ENCODE measurements at regions not wholly inside any gene's neighbourhood (a gene's known extent, or its start where the extent isn't known, plus 50 kb on each side); places are given as distances from the start of the nearest gene placed in this dataset.

- Histone ChIP-seq H3K4me3 (replicated peaks in 1 of 2; ENCODE audit: low read depth in 1 of 2, low read length in 2 of 2) (peak overlapping the region in 1 of 2 experiments; percentile 13; a peak in 2 of 4 replicates), H3K27ac (ENCODE audit: low read depth, low read length) (peak overlapping the region; percentile 37; the same call in 1 of the 2 replicates)
- CTCF ChIA-PET, result no interaction called here
These were observed 182.7 kb upstream of the MKLN1 start for GRCh38 chr7:131145026-131145425.

More at GRCh38 chr7:131145026-131145425, 182.7 kb upstream of the MKLN1 start:
- no peaks in the 10 kb centered on the region for H3K27me3 ChIP-seq (ENCODE audit: insufficient read depth, low read length)
- POLR2A ChIA-PET, result no interaction called here
- peak; percentile 34 for DNase-seq (ENCODE audit: low read depth, low spot score)
- no peaks in the 10 kb centered on the region for H3K79me2 ChIP-seq (ENCODE audit: insufficient read depth, low read length)
- intact Hi-C loops (cut with micrococcal nuclease), result no loop called here
- TF ChIP-seq ZNF274 (IDR thresholded peaks at IDR 0.05; ENCODE audit: low read depth, low read length) (no peak), CEBPB (IDR thresholded peaks at IDR 0.05; ENCODE audit: low read depth) (0 out of 2 replicates have a peak, but pooled peaks have one; percentile 28), CTCF (IDR thresholded peaks at IDR 0.05 in 2 of 3, conservative IDR thresholded peaks at IDR 0.05 in 1 of 3; ENCODE audit: borderline replicate concordance in 1 of 3, insufficient read depth in 1 of 3, low read depth in 2 of 3, low read length in 2 of 3) (no peak), SP1 (IDR thresholded peaks at IDR 0.05; ENCODE audit: low read depth) (peak; percentile 39), CBX3 (IDR thresholded peaks at IDR 0.05; ENCODE audit: low read depth) (0 out of 2 replicates have a peak, but pooled peaks have one; percentile 27), FOSL1 (IDR thresholded peaks at IDR 0.05; ENCODE audit: low read depth) (peak; percentile 73), POLR2AphosphoS5 (IDR thresholded peaks at IDR 0.05; ENCODE audit: low read depth, low read length) (no peak), ZBTB33 (IDR thresholded peaks at IDR 0.05; ENCODE audit: extremely low read depth, insufficient replicate concordance, low read length) (no peak), EZH2 (IDR thresholded peaks at IDR 0.05) (no peak), ELF1 (IDR thresholded peaks at IDR 0.05; ENCODE audit: borderline replicate concordance, low read depth) (no peak), REST (IDR thresholded peaks at IDR 0.05; ENCODE audit: low read depth) (no peak), RAD21 (IDR thresholded peaks at IDR 0.05; ENCODE audit: low read depth) (no peak), EGR1 (IDR thresholded peaks at IDR 0.05; ENCODE audit: low read depth) (0 out of 2 replicates have a peak, but pooled peaks have one; percentile 41), POLR2A (IDR thresholded peaks at IDR 0.05; ENCODE audit: borderline replicate concordance, extremely low read depth, insufficient read depth, insufficient read length) (no peak), EZH2phosphoT487 (IDR thresholded peaks at IDR 0.05; ENCODE audit: borderline replicate concordance) (no peak), SIN3A (IDR thresholded peaks at IDR 0.05; ENCODE audit: low read depth) (no peak), TCF7L2 (IDR thresholded peaks at IDR 0.05; ENCODE audit: borderline replicate concordance, extremely low read depth, insufficient read depth, insufficient read length) (no peak), SRF (IDR thresholded peaks at IDR 0.05; ENCODE audit: low read depth) (no peak), JUND (IDR thresholded peaks at IDR 0.05) (peak; percentile 62)
- H4K20me1 ChIP-seq (ENCODE audit: insufficient read depth), result no peaks in the 10 kb centered on the region
- no peaks in the 10 kb centered on the region for H3K9me2 ChIP-seq (ENCODE audit: insufficient read depth)
- peaks cover 14 to 23% of the 10 kb centered on the region in 2 experiments for H3K4me1 ChIP-seq (ENCODE audit: control insufficient read depth in 1 of 2, insufficient read depth in 2 of 2, low read length in 2 of 2)
- no peaks in the 10 kb centered on the region for H3K36me3 ChIP-seq (ENCODE audit: control insufficient read depth in 1 of 2, insufficient read depth in 2 of 2, low read length in 2 of 2)
- peak overlapping the region; percentile 63 for H3K4me2 ChIP-seq (ENCODE audit: low read length)
- RAD21 ChIA-PET (ENCODE audit: low non-redundant PET in 1 of 2, low total read pairs in 2 of 2, uncharacterized antibody in 2 of 2, unreplicated experiment in 2 of 2), result no interaction called here
- BruUV-seq (replicated peaks), result no TSS peak
- H3K9me3 ChIP-seq (ENCODE audit: control insufficient read depth in 1 of 2, insufficient read depth in 1 of 2, low read depth in 1 of 2, low read length in 2 of 2), result no peaks in the 10 kb centered on the region
- H2AFZ ChIP-seq (ENCODE audit: low read depth, low read length, poor library complexity, severe bottlenecking), result peak overlapping the region; percentile 88
- H3K9ac ChIP-seq (ENCODE audit: low read length), result peak overlapping the region; percentile 6
- peak; percentile 81 for ATAC-seq
